Endothelial cell (in vitro differentiated cells): ENCODE measurements at regions not wholly inside any gene's neighbourhood (a gene's known extent, or its start where the extent isn't known, plus 50 kb on each side); places are given as distances from the start of the nearest gene placed in this dataset.

Experiments
- DNase-seq: peaks from one replicate; pipeline ENCODE4 v3.0.0; 2021; ENCODE audit warnings: low spot score
- H3K27ac Mint-ChIP-seq: one replicate; pipeline ENCODE4 v1.8.0; 2021; ENCODE audit warnings: mixed read lengths, inconsistent platforms; ENCODE audit not compliant: unreplicated experiment
- H3K27me3 Mint-ChIP-seq: one replicate; pipeline ENCODE4 v1.8.0; 2021; ENCODE audit warnings: mild to moderate bottlenecking, moderate library complexity, mixed read lengths, inconsistent platforms; ENCODE audit not compliant: unreplicated experiment
- H3K36me3 Mint-ChIP-seq: one replicate; pipeline ENCODE4 v1.8.0; 2021; ENCODE audit warnings: mild to moderate bottlenecking, low read depth, mixed read lengths, inconsistent platforms; ENCODE audit not compliant: unreplicated experiment
- H3K4me1 Mint-ChIP-seq: one replicate; pipeline ENCODE4 v1.8.0; 2021; ENCODE audit warnings: mild to moderate bottlenecking, mixed read lengths, inconsistent platforms; ENCODE audit not compliant: unreplicated experiment
- H3K4me3 Mint-ChIP-seq: one replicate; pipeline ENCODE4 v1.8.0; 2021; ENCODE audit warnings: mild to moderate bottlenecking, mixed read lengths, inconsistent platforms; ENCODE audit not compliant: unreplicated experiment
- H3K9me3 Mint-ChIP-seq: one replicate; pipeline ENCODE4 v1.8.0; 2021; ENCODE audit warnings: mixed read lengths, inconsistent platforms; ENCODE audit not compliant: unreplicated experiment
- TF ChIP-seq, protein P1 (sequence below): fragments of 200-600 bp; sonication (generic); IDR thresholded peaks from one replicate; pipeline ENCODE4 v1.5.0; 2021; ENCODE audit warnings: antibody characterized with exemption; ENCODE audit not compliant: unreplicated experiment

DNA sequence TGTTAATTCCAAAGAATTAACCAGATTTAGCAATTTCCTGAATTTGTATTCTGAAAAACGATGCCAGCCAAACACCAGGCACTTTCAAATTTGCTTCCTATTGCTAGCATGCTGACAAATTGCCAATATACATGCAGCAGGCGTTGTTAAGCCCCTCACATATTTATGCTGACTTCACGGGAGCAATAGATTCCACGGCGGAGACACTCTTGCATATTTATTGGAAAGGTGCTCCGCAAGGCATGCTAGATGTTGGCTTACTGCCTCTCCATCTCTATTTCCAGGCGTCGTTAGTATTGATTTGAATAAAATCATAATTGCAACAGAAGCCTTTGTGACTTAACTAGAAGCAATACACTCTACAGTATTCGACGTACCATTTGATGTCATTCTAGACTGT lies 211.0 kb upstream of the IRX5 start:
- H3K36me3 Mint-ChIP-seq: no peaks in the 10 kb centered on the region
- no peak for DNase-seq
- H3K4me3 Mint-ChIP-seq: no peak overlapping the region
- H3K9me3 Mint-ChIP-seq: no peaks in the 10 kb centered on the region
- H3K27ac Mint-ChIP-seq: no peak overlapping the region
- no peaks in the 10 kb centered on the region for H3K4me1 Mint-ChIP-seq
- H3K27me3 Mint-ChIP-seq: no peaks in the 10 kb centered on the region
- TF ChIP-seq, protein P1, sequence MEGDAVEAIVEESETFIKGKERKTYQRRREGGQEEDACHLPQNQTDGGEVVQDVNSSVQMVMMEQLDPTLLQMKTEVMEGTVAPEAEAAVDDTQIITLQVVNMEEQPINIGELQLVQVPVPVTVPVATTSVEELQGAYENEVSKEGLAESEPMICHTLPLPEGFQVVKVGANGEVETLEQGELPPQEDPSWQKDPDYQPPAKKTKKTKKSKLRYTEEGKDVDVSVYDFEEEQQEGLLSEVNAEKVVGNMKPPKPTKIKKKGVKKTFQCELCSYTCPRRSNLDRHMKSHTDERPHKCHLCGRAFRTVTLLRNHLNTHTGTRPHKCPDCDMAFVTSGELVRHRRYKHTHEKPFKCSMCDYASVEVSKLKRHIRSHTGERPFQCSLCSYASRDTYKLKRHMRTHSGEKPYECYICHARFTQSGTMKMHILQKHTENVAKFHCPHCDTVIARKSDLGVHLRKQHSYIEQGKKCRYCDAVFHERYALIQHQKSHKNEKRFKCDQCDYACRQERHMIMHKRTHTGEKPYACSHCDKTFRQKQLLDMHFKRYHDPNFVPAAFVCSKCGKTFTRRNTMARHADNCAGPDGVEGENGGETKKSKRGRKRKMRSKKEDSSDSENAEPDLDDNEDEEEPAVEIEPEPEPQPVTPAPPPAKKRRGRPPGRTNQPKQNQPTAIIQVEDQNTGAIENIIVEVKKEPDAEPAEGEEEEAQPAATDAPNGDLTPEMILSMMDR: no peak

DNA sequence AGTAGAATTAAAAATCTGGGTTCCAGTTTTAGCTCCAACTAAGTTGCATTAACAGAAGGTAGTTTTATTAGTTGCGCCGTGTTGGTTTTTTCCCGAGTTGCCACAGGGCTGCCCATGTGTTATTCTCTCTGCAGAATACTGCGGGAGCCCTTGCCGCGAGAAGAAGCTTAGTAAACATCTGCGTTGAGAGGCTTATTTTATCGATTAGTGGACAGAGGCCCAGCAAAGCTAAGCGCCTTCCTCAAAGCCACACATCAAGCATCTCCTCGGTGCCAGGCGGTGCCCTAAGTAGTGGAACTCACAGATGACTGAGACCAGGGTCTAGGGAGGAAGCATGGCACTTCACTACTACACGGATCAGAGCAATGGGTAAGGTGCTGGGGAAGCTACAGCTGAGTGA lies 212.3 kb upstream of the IRX5 start:
- DNase-seq: no peak
- no peaks in the 10 kb centered on the region for H3K27me3 Mint-ChIP-seq
- no peaks in the 10 kb centered on the region for H3K36me3 Mint-ChIP-seq
- TF ChIP-seq, protein P1: no peak
- H3K4me1 Mint-ChIP-seq: no peaks in the 10 kb centered on the region
- H3K9me3 Mint-ChIP-seq: no peaks in the 10 kb centered on the region
- H3K4me3 Mint-ChIP-seq: no peak overlapping the region
- H3K27ac Mint-ChIP-seq: no peak overlapping the region

DNA sequence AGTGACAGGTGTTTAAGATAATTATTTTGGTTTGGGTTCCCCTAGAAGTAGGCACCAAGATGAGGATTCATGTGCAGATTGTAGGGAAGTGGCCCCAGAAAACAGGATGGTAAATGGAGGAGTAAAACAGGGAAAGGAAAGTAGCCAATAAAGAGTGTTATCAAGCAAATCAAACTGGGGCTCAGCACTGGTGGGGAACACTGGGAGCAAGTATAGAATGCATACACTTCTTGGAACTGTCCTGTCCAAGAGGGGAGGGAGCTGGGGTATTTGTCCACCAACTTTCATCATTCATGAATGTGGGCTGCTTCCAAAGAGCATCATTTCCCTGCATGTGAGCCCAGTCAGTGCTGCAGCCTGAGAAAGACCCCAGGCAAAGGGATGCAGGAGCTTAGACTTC lies 215.7 kb upstream of the IRX5 start:
- TF ChIP-seq, protein P1: no peak
- H3K36me3 Mint-ChIP-seq: no peaks in the 10 kb centered on the region
- H3K4me3 Mint-ChIP-seq: no peak overlapping the region
- no peaks in the 10 kb centered on the region for H3K9me3 Mint-ChIP-seq
- DNase-seq: no peak
- H3K27me3 Mint-ChIP-seq: no peaks in the 10 kb centered on the region
- H3K27ac Mint-ChIP-seq: no peak overlapping the region
- no peaks in the 10 kb centered on the region for H3K4me1 Mint-ChIP-seq

DNA sequence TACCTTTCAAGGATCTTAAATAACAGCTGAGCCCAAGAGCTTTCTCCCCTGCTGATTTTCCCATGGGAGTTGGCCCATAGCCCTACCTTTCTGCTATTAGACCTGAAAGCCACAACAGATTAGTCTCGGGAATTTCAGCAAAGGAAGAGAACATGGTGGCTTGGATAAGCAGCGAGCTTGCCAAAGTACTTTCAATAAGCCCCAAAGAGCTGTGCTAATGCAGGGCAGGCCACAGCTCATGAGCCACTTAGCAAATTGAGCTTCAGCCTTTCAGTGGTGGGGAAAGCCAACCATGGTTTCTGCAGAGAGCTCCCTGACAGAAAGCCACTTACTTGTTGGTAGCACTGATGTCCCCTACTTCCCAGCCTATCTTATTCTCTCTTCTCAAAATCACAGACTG lies 217.8 kb upstream of the IRX5 start:
- H3K9me3 Mint-ChIP-seq: no peaks in the 10 kb centered on the region
- no peak for DNase-seq
- no peaks in the 10 kb centered on the region for H3K4me1 Mint-ChIP-seq
- TF ChIP-seq, protein P1: no peak
- no peaks in the 10 kb centered on the region for H3K27me3 Mint-ChIP-seq
- no peak overlapping the region for H3K4me3 Mint-ChIP-seq
- no peak overlapping the region for H3K27ac Mint-ChIP-seq
- H3K36me3 Mint-ChIP-seq: no peaks in the 10 kb centered on the region

DNA sequence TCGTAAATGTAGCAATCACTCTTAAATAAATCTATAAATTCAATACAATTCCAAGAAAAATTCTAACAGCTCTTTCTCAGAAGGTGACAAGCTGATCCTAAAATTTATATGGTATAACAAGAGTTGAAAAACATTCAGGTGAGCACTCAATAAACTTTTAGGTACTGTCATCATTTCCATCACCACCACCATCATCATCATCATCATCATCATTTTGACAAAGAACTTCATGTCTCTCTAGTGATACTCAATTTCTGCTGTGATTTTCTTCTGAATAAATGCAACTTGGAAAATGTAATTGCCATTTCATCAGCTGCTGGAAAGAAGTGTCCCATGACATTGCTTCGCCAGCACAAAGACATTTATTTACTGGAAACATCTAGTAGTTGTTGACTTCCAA lies 222.9 kb upstream of the IRX5 start:
- DNase-seq: no peak
- H3K27me3 Mint-ChIP-seq: no peaks in the 10 kb centered on the region
- no peaks in the 10 kb centered on the region for H3K9me3 Mint-ChIP-seq
- no peak overlapping the region for H3K27ac Mint-ChIP-seq
- TF ChIP-seq, protein P1: no peak
- no peaks in the 10 kb centered on the region for H3K4me1 Mint-ChIP-seq
- H3K4me3 Mint-ChIP-seq: no peak overlapping the region
- no peaks in the 10 kb centered on the region for H3K36me3 Mint-ChIP-seq
